H1 (cell line): ENCODE measurements at regions not wholly inside any gene's neighbourhood (a gene's known extent, or its start where the extent isn't known, plus 50 kb on each side); places are given as distances from the start of the nearest gene placed in this dataset.
"Not testable (repeated sequence)": the region's sequence is repeated elsewhere in the genome, so short reads cannot be mapped to it uniquely, and the experiment has no call there.

Experiments used
- CTCF ChIA-PET: fragments of 300-600 bp; sonication (Branson Sonifier 250); formaldehyde crosslinking; loops from one replicate; lab custom pipeline; 2021; ENCODE audit not compliant: partially characterized antibody; lab: Charles Lee
- POLR2A ChIA-PET: fragments of 300-600 bp; sonication (Branson Sonifier 250); formaldehyde crosslinking; loops from one replicate; lab custom pipeline; 2021; ENCODE audit warnings: inconsistent platforms; ENCODE audit not compliant: partially characterized antibody; lab: Charles Lee
- DNase-seq, 2 experiments: peaks; one replicate each; pipeline versions ENCODE4 v3.0.0 to v3.0.0-alpha.2; 2010 to 2022; ENCODE audit warnings: low spot score in 2 of 2, low read depth in 1 of 2, mixed read lengths in 1 of 2
- FAIRE-seq: peaks from 2 replicates; lab custom pipeline; 2011; peaks lifted over from hg19 to GRCh38; lab: Jason Lieb, UNC
- H2AFZ ChIP-seq: 2 replicates; pipeline ENCODE4 v1.8.1; 2012; ENCODE audit warnings: low read length, inconsistent platforms
- H2AK5ac ChIP-seq: 2 replicates; pipeline ENCODE4 v1.6.1; 2013; ENCODE audit warnings: low read depth, low read length
- H2BK120ac ChIP-seq: replicated peaks from 2 replicates; pipeline ENCODE3; 2013; ENCODE audit warnings: low read depth, low read length, inconsistent platforms
- H2BK12ac ChIP-seq: 2 replicates; pipeline ENCODE4 v1.6.1; 2013; ENCODE audit warnings: low read depth, low read length
- H2BK15ac ChIP-seq: 2 replicates; pipeline ENCODE4 v1.6.1; 2013; ENCODE audit warnings: low read length
- H2BK20ac ChIP-seq: 2 replicates; pipeline ENCODE4 v1.6.1; 2013; ENCODE audit warnings: low read length
- H2BK5ac ChIP-seq: 2 replicates; pipeline ENCODE4 v1.6.1; 2013; ENCODE audit warnings: low read depth, low read length
- H3K14ac ChIP-seq: 2 replicates; pipeline ENCODE4 v1.6.1; 2013; ENCODE audit warnings: inconsistent platforms; ENCODE audit not compliant: insufficient read length
- H3K18ac ChIP-seq: 2 replicates; pipeline ENCODE4 v1.6.1; 2013; ENCODE audit warnings: low read length; ENCODE audit errors: extremely low read depth
- H3K23ac ChIP-seq: 2 replicates; pipeline ENCODE4 v1.6.1; 2013; ENCODE audit warnings: inconsistent platforms; ENCODE audit not compliant: insufficient read length
- H3K23me2 ChIP-seq: 2 replicates; pipeline ENCODE4 v1.6.1; 2013; ENCODE audit warnings: low read depth, low read length
- H3K27ac ChIP-seq: 2 replicates; pipeline ENCODE4 v1.6.1; 2011; ENCODE audit warnings: low read depth, low read length, inconsistent platforms
- H3K27me3 ChIP-seq, 4 experiments: replicated peaks in 1 of 4; 1 replicate in 1 of 4; 2 replicates in 3 of 4; pipeline versions ENCODE4 v1.6.1 to v1.8.1; 2011 to 2013; ENCODE audit warnings: low read length in 3 of 4, mild to moderate bottlenecking in 3 of 4, inconsistent platforms in 2 of 4, mixed read lengths in 2 of 4, moderate library complexity in 1 of 4; ENCODE audit not compliant: control insufficient read depth in 3 of 4, insufficient read depth in 3 of 4; ENCODE audit errors: extremely low read depth in 1 of 4
- H3K36me3 ChIP-seq, 4 experiments: 2 replicates each; pipeline versions ENCODE4 v1.6.1 to v1.8.1; 2011 to 2013; ENCODE audit warnings: mild to moderate bottlenecking in 4 of 4, low read length in 3 of 4, moderate library complexity in 2 of 4, control low read depth in 1 of 4, inconsistent platforms in 1 of 4; ENCODE audit not compliant: insufficient read depth in 4 of 4, control insufficient read depth in 2 of 4
- H3K4ac ChIP-seq: replicated peaks from 2 replicates; pipeline ENCODE3; 2013; ENCODE audit warnings: low read length, low read depth, mixed read lengths, inconsistent platforms; ENCODE audit not compliant: insufficient read length
- H3K4me1 ChIP-seq, 4 experiments: replicated peaks in 1 of 4; 1 replicate in 1 of 4; 2 replicates in 3 of 4; pipeline versions ENCODE4 v1.6.1 to v1.8.1; 2011 to 2013; ENCODE audit warnings: low read length in 3 of 4, inconsistent platforms in 2 of 4, mixed read lengths in 1 of 4; ENCODE audit not compliant: insufficient read depth in 4 of 4, control insufficient read depth in 3 of 4
- H3K4me2 ChIP-seq, 2 experiments: 2 replicates each; pipeline versions ENCODE4 v1.6.1 to v1.8.1; 2011 to 2013; ENCODE audit warnings: low read depth in 2 of 2, low read length in 2 of 2, control low read depth in 1 of 2, inconsistent platforms in 1 of 2, mild to moderate bottlenecking in 1 of 2; ENCODE audit not compliant: insufficient read depth in 1 of 2
- H3K4me3 ChIP-seq, 4 experiments: fragments of 200-600, 300-600 bp in 1 of 4; sonication (generic), shearing (Covaris generic), sonication (Bioruptor Twin) in 1 of 4; 2 replicates each; pipeline versions ENCODE4 v1.5.1 to v1.8.1; 2011 to 2016; ENCODE audit warnings: low read length in 4 of 4, low read depth in 3 of 4, control low read depth in 2 of 4, inconsistent platforms in 2 of 4, mild to moderate bottlenecking in 2 of 4, mixed read lengths in 1 of 4, moderate library complexity in 1 of 4; ENCODE audit not compliant: insufficient read depth in 2 of 4; ENCODE audit errors: extremely low read depth in 1 of 4
- H3K56ac ChIP-seq: replicated peaks from 2 replicates; pipeline ENCODE3; 2013; ENCODE audit warnings: low read depth, mild to moderate bottlenecking, mixed read lengths, low read length, inconsistent platforms; ENCODE audit not compliant: insufficient read length
- H3K79me1 ChIP-seq: 2 replicates; pipeline ENCODE4 v1.6.1; 2013; ENCODE audit warnings: low read depth, low read length, control low read depth
- H3K79me2 ChIP-seq, 2 experiments: 2 replicates each; pipeline versions ENCODE4 v1.6.1 to v1.8.1; 2012 to 2013; ENCODE audit warnings: low read length in 2 of 2, mild to moderate bottlenecking in 2 of 2, inconsistent platforms in 1 of 2; ENCODE audit not compliant: insufficient read depth in 2 of 2, control insufficient read depth in 1 of 2
- H3K9ac ChIP-seq, 4 experiments: replicated peaks in 1 of 4; 1 replicate in 1 of 4; 2 replicates in 3 of 4; pipeline versions ENCODE4 v1.6.1 to v1.8.1; 2011 to 2013; ENCODE audit warnings: low read depth in 3 of 4, low read length in 3 of 4, control low read depth in 2 of 4, mild to moderate bottlenecking in 2 of 4, moderate library complexity in 2 of 4, inconsistent platforms in 1 of 4; ENCODE audit errors: extremely low read depth in 1 of 4
- H3K9me3 ChIP-seq, 2 experiments: 2 replicates each; pipeline versions ENCODE4 v1.6.1 to v1.8.1; 2012 to 2013; ENCODE audit warnings: mild to moderate bottlenecking in 2 of 2, moderate library complexity in 2 of 2, control low read depth in 1 of 2, inconsistent platforms in 1 of 2, low read depth in 1 of 2, low read length in 1 of 2, mixed read lengths in 1 of 2; ENCODE audit not compliant: insufficient read depth in 2 of 2
- H4K20me1 ChIP-seq, 2 experiments: replicated peaks in 1 of 2; 2 replicates each; pipeline versions ENCODE3 to v1.8.1; 2011 to 2013; ENCODE audit warnings: inconsistent platforms in 2 of 2, low read length in 2 of 2, mild to moderate bottlenecking in 1 of 2; ENCODE audit not compliant: insufficient read depth in 2 of 2, control insufficient read depth in 1 of 2
- H4K5ac ChIP-seq: 2 replicates; pipeline ENCODE4 v1.6.1; 2013; ENCODE audit warnings: low read length, low read depth, mixed read lengths, inconsistent platforms; ENCODE audit not compliant: insufficient read length
- H4K8ac ChIP-seq: 2 replicates; pipeline ENCODE4 v1.8.0; 2013; ENCODE audit warnings: mild to moderate bottlenecking, moderate library complexity, low read length, inconsistent platforms; ENCODE audit not compliant: insufficient read depth; ENCODE audit errors: extremely low read depth
- H4K91ac ChIP-seq: replicated peaks from 2 replicates; pipeline ENCODE3; 2013; ENCODE audit warnings: low read length, mixed read lengths, inconsistent platforms; ENCODE audit not compliant: insufficient read length
- CBX5 ChIP-seq: fragments of 300-800, 300-1000 bp; sonication (generic); IDR thresholded peaks from 2 replicates; pipeline ENCODE4 v1.7.1; 2016; ENCODE audit warnings: antibody characterized with exemption, low read length, low read depth
- FOSL1 ChIP-seq: IDR thresholded peaks from 2 replicates; pipeline ENCODE4 v1.6.1; 2011; ENCODE audit warnings: mild to moderate bottlenecking, low read depth, low read length, moderate library complexity; ENCODE audit not compliant: insufficient read depth
- GTF2F1 ChIP-seq: IDR thresholded peaks from 2 replicates; pipeline ENCODE4 v1.6.1; 2012; ENCODE audit warnings: low read depth, low read length, improper control_type of control experiment, borderline replicate concordance
- JUN ChIP-seq: IDR thresholded peaks from 2 replicates; pipeline ENCODE4 v1.6.1; 2011; ENCODE audit warnings: low read depth, mild to moderate bottlenecking, improper control_type of control experiment, low read length
- SP2 ChIP-seq: IDR thresholded peaks from 2 replicates; pipeline ENCODE4 v1.6.1; 2012; ENCODE audit warnings: mild to moderate bottlenecking, low read length, inconsistent platforms
- ZNF274 ChIP-seq: IDR thresholded peaks from 2 replicates; pipeline ENCODE4 v1.7.0; 2012; ENCODE audit warnings: low read length, borderline replicate concordance; ENCODE audit errors: extremely low read depth
- WGBS, 2 experiments: shearing (Covaris generic) in 1 of 2; methylation state at CpG; one replicate each; pipeline versions ENCODE4 v1.1.6 to v1.1.7; 2013 to 2015; ENCODE audit warnings: low lambda C conversion rate in 2 of 2, mixed read lengths in 2 of 2, inconsistent platforms in 1 of 2, low coverage in 1 of 2, missing lambda C conversion rate in 1 of 2; ENCODE audit not compliant: insufficient replicate concordance in 2 of 2, insufficient coverage in 1 of 2, insufficient read length in 1 of 2; ENCODE audit errors: extremely low coverage in 1 of 2, missing lambda C conversion rate in 1 of 2; 5-methylcytosine and 5-hydroxymethylcytosine counted together

DNA sequence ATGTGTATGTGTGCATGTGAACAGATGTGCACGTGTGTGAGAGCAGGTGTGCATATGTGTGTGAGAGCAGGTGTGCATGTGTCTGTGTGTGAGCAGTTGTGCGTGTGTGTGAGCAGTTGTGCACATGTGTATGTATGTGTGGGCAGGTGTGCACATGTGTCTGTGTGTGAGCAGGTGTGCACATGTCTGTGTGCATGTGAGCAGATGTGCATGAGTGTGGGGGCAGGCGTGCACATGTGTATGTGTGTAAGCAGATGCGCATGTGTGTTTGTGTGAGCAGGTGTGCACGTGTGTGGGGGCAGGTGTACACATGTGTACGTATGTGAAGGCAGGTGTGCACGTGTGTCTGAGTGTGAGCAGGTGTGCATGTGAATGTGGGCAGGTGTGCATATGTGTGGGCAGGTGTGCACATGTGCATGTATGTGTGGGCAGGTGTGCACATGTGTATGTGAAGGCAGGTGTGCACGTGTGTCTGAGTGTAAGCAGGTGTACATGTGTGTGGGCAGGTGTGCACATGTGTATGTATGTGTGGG, 66.5 kb upstream of the LRPAP1 start (continued):
- TF ChIP-seq FOSL1 (no peak), ZNF274 (no peak), SP2 (no peak), GTF2F1 (no peak), CBX5 (no peak), JUN (no peak)

DNA sequence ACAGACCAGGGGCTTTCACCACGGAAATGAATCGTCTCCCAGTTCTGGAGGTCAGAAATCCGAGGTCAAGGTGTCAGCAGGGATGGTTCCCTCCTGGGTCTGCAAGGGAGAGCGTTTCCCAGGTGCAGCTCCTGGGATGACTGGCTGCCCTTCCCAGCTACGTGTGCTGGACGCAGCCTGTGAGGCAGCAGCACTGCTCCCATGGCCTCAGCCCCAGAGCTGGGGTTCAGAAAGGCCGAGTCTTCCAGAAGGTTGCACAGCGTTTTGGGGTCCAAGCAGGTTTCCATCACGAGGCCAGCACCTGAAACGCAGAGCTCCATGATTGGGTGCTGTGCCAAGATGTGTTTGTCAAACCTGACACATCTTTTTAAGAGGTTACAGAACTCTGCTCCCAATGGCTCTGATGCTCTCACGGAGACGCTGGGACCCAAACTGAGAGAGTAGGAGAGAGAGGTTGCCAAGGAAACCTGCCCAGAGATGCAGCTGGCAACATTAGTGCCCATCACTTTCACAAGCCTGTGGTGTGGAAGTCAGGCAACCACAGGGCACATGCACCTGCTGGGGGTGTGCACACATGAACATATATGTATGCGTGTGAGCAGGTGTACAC, 65.8 kb upstream of the LRPAP1 start:
- FAIRE-seq, H3K4me1 ChIP-seq, H3K23me2 ChIP-seq, H3K27me3 ChIP-seq, H3K56ac ChIP-seq, H4K91ac ChIP-seq, H3K9ac ChIP-seq, H2BK15ac ChIP-seq, H2BK120ac ChIP-seq, H3K79me2 ChIP-seq, H2BK20ac ChIP-seq, H3K36me3 ChIP-seq, CTCF ChIA-PET, POLR2A ChIA-PET, H3K14ac ChIP-seq, H3K79me1 ChIP-seq, H3K4me2 ChIP-seq, H2BK12ac ChIP-seq, H3K4me3 ChIP-seq, DNase-seq, H3K27ac ChIP-seq, H4K20me1 ChIP-seq, H3K4ac ChIP-seq, H3K18ac ChIP-seq, H4K5ac ChIP-seq, H2AK5ac ChIP-seq, H3K23ac ChIP-seq, H2AFZ ChIP-seq, H4K8ac ChIP-seq, H2BK5ac ChIP-seq: not testable (repeated sequence)
- 86% methylated on average over 10 of the region's 13 CpGs; no CpG with 5 or more reads in 1 of the 2 experiments for WGBS, 2 experiments
- peaks cover 13 to 20% of the 10 kb centered on the region in 2 experiments; a peak in 2 of 4 replicates for H3K9me3 ChIP-seq
